BJ (cell line): ENCODE measurements at regions not wholly inside any gene's neighbourhood (a gene's known extent, or its start where the extent isn't known, plus 50 kb on each side); places are given as distances from the start of the nearest gene placed in this dataset.

Experiments used
- CTCF ChIA-PET: fragments of 350-600 bp; formaldehyde crosslinking; extraction: SDS; loops from one replicate; lab custom pipeline; 2021; ENCODE audit warnings: antibody characterized with exemption, inconsistent platforms; lab: Yijun Ruan, JAX
- POLR2A ChIA-PET: fragments of 300-600 bp; sonication (Branson Sonifier 250); formaldehyde crosslinking; extraction: SDS; loops from one replicate; lab custom pipeline; 2021; ENCODE audit warnings: antibody characterized with exemption; lab: Charles Lee
- DNase-seq: peaks from one replicate; pipeline ENCODE4 v3.0.0-alpha.2; 2011; ENCODE audit warnings: low read depth
- H3K27me3 ChIP-seq: 2 replicates; pipeline ENCODE4 v1.6.0; 2011; ENCODE audit warnings: low read length; ENCODE audit not compliant: control insufficient read depth, insufficient read depth
- H3K36me3 ChIP-seq: 2 replicates; pipeline ENCODE4 v1.5.1; 2011; ENCODE audit warnings: low read length; ENCODE audit not compliant: control insufficient read depth, insufficient read depth
- H3K4me3 ChIP-seq: 2 replicates; pipeline ENCODE4 v1.5.1; 2011; ENCODE audit warnings: low read depth, mild to moderate bottlenecking, control low read depth, low read length
- TF ChIP-seq, protein P1 (sequence below): IDR thresholded peaks from 2 replicates; pipeline ENCODE4 v1.5.1; 2011; ENCODE audit warnings: low read depth, mild to moderate bottlenecking, control low read depth, inconsistent platforms, low read length, moderate library complexity; ENCODE audit not compliant: insufficient read depth

DNA sequence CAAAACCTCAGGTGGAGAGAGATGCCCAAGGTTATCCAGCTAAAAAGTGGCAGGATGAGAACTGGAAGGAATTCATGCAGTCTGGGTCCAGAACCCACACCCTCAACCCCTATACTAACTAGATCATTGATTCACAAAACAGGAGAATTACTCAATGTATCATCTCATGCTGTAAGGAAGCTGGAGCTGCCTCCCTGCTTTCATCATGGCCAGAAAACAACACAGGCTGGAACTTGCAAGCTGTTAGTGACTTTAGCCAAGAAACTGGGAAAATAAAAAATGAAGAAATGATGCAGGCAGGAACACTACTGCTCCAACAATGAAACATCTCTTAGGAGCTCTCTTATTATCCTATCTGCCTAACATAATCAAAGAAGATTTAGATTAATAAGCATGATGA lies 619.8 kb upstream of the CELF2 start:
- Histone ChIP-seq H3K27me3 (no peaks in the 10 kb centered on the region), H3K36me3 (no peaks in the 10 kb centered on the region), H3K4me3 (no peak overlapping the region)
- TF ChIP-seq, protein P1, sequence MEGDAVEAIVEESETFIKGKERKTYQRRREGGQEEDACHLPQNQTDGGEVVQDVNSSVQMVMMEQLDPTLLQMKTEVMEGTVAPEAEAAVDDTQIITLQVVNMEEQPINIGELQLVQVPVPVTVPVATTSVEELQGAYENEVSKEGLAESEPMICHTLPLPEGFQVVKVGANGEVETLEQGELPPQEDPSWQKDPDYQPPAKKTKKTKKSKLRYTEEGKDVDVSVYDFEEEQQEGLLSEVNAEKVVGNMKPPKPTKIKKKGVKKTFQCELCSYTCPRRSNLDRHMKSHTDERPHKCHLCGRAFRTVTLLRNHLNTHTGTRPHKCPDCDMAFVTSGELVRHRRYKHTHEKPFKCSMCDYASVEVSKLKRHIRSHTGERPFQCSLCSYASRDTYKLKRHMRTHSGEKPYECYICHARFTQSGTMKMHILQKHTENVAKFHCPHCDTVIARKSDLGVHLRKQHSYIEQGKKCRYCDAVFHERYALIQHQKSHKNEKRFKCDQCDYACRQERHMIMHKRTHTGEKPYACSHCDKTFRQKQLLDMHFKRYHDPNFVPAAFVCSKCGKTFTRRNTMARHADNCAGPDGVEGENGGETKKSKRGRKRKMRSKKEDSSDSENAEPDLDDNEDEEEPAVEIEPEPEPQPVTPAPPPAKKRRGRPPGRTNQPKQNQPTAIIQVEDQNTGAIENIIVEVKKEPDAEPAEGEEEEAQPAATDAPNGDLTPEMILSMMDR, result no peak
- CTCF ChIA-PET, result no interaction called here
- POLR2A ChIA-PET, result no interaction called here
- DNase-seq, result no peak

DNA sequence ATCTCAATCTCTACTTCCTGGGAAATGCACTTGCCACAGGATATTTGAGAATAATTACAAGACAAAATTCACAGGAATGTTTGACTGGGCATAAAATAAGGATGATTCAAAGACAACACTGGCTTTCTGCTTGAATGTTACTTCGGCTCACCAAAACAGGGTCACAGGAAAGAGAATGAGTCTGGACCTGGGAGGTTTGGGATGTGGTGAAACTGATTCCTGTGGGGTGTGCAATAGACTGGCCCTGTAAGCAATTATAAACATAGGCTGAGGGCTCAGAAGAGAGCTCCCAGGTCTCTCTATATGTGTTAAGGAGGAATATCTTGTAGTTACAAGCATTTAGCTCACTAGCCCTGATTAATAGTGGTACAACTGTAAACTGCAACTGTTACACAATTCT lies 613.9 kb upstream of the CELF2 start:
- Histone ChIP-seq H3K27me3 (no peaks in the 10 kb centered on the region), H3K4me3 (no peak overlapping the region), H3K36me3 (no peaks in the 10 kb centered on the region)
- TF ChIP-seq, protein P1, result no peak
- ChIA-PET POLR2A (no interaction called here), CTCF (no interaction called here)
- DNase-seq, result no peak

DNA sequence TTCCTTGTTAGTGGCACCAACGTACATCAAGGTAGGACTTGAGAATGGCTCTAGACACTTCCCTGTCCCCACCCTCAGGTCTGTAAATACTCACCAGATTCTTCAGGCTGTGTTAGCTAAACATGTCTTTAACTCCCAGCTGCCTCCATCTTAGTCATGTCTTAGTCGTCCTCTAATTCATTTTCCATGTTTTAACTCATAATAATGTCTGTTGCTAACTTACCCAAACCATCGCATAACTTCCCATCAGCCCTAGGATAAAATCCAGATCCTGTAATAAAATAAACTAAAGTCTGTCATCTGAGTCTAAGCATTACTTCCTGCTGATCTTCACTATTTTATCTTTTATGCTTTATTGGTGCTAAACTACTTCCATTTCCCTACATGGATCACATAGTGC lies 600.0 kb upstream of the CELF2 start:
- POLR2A ChIA-PET, result no interaction called here
- CTCF ChIA-PET, result no interaction called here
- DNase-seq, result no peak
- Histone ChIP-seq H3K36me3 (no peaks in the 10 kb centered on the region), H3K27me3 (no peaks in the 10 kb centered on the region), H3K4me3 (no peak overlapping the region)
- TF ChIP-seq, protein P1, result no peak

DNA sequence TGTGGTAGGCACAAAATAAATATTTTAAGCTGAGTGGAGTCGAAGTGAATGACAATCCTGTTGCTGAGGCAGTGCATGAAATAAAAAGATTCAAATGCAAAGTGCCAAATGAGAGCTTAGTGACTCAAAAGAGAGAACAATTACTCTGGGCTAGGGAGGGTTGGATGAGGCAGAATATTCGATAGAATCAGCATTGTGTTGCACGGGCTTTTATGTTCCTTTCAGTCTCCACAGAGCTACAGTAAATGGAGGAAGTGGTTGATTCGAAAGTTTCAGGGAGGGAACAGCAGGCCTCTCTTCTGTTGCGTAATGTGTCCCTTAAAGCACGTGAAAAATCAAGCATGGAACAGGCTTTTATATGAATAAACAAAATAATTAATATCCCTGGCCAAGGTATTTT lies 599.3 kb upstream of the CELF2 start:
- Histone ChIP-seq H3K4me3 (no peak overlapping the region), H3K36me3 (no peaks in the 10 kb centered on the region), H3K27me3 (no peaks in the 10 kb centered on the region)
- ChIA-PET POLR2A (no interaction called here), CTCF (no interaction called here)
- no peak for DNase-seq
- TF ChIP-seq, protein P1, result no peak

DNA sequence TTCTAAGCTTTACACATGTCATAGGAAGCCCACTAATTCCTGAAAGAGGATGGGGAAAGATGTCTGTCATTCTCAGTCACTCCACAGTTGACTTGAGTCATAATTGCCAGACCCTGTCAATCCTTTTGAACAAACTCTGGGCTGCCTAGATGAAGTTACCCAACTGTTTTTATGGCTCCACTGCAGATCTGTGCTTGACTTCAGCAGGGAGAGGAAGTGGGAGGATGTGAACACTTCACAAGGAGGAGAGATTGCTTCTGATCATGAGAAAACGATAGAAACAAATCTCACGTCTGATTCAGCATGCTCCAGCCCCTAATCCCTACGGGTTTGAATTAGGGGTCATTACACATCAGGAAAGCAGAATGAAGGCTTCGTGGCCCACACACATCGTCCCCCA lies 596.6 kb upstream of the CELF2 start:
- TF ChIP-seq, protein P1, result no peak
- Histone ChIP-seq H3K4me3 (no peak overlapping the region), H3K27me3 (no peaks in the 10 kb centered on the region), H3K36me3 (no peaks in the 10 kb centered on the region)
- ChIA-PET POLR2A (no interaction called here), CTCF (no interaction called here)
- no peak for DNase-seq
